Stomach (tissue), 4 donors: ENCODE measurements at regions not wholly inside any gene's neighbourhood (a gene's known extent, or its start where the extent isn't known, plus 50 kb on each side); places are given as distances from the start of the nearest gene placed in this dataset.

ENCODE experiments used
- CTCF ChIP-seq, 7 experiments: fragments of 450-650 bp in 4 of 7; fragments of 200-600 bp in 3 of 7; sonication (generic) in 3 of 7; IDR thresholded peaks; one replicate each; pipeline ENCODE4 v1.5.1; 2016 to 2019; ENCODE audit warnings: antibody characterized with exemption in 7 of 7, control low read depth in 2 of 7, mild to moderate bottlenecking in 1 of 7
- EP300 ChIP-seq: sonication (generic); formaldehyde crosslinking; IDR thresholded peaks from one replicate; pipeline ENCODE4 v1.6.1; 2017; ENCODE audit warnings: antibody characterized with exemption
- POLR2A ChIP-seq, 4 donors: fragments of 450-650 bp; IDR thresholded peaks; one replicate each; pipeline ENCODE4 v1.6.1; 2016; ENCODE audit warnings: antibody characterized with exemption in 4 of 4, control low read depth in 2 of 4, mild to moderate bottlenecking in 1 of 4, moderate library complexity in 1 of 4
- POLR2AphosphoS5 ChIP-seq, 3 donors: sonication (generic); formaldehyde crosslinking; IDR thresholded peaks; one replicate each; pipeline ENCODE4 v1.6.1; 2016; ENCODE audit warnings: antibody characterized with exemption in 3 of 3

GRCh38 chr15:69723404-69724096, 270.9 kb downstream of the RPLP1 start:
- TF ChIP-seq CTCF (IDR thresholded peaks at IDR 0.05): no peak
- no peak for TF ChIP-seq EP300
- TF ChIP-seq POLR2A (IDR thresholded peaks at IDR 0.05): no peak
- no peak for TF ChIP-seq POLR2AphosphoS5 (IDR thresholded peaks at IDR 0.05)
